Keratinocyte (primary cell): ENCODE measurements at regions not wholly inside any gene's neighbourhood (a gene's known extent, or its start where the extent isn't known, plus 50 kb on each side); places are given as distances from the start of the nearest gene placed in this dataset.

Experiments
- DNase-seq: peaks from one replicate; pipeline ENCODE4 v3.0.0-alpha.2; 2011; ENCODE audit warnings: low read depth, missing footprints, low spot score
- FAIRE-seq: peaks from 2 replicates; lab custom pipeline; 2011; peaks lifted over from hg19 to GRCh38; lab: Jason Lieb, UNC
- H2AFZ ChIP-seq: 2 replicates; pipeline ENCODE4 v1.6.0; 2012; ENCODE audit warnings: low read length, control low read depth, inconsistent platforms; ENCODE audit not compliant: control insufficient read depth
- H3K27ac ChIP-seq: 2 replicates; pipeline ENCODE4 v1.5.1; 2011; ENCODE audit warnings: low read length; ENCODE audit not compliant: control insufficient read depth, insufficient read depth
- H3K27me3 ChIP-seq: 3 replicates; pipeline ENCODE4 v1.6.0; 2011; ENCODE audit warnings: low read length; ENCODE audit not compliant: control insufficient read depth, insufficient read depth; ENCODE audit errors: extremely low read depth
- H3K36me3 ChIP-seq, 2 experiments: 2 replicates in 1 of 2; 3 replicates in 1 of 2; pipeline ENCODE4 v1.5.1; 2011; ENCODE audit warnings: low read length in 2 of 2, mild to moderate bottlenecking in 1 of 2; ENCODE audit not compliant: control insufficient read depth in 2 of 2, insufficient read depth in 2 of 2; ENCODE audit errors: extremely low read depth in 1 of 2
- H3K4me1 ChIP-seq: 3 replicates; pipeline ENCODE4 v1.5.1; 2011; ENCODE audit warnings: low read length; ENCODE audit not compliant: control insufficient read depth, insufficient read depth; ENCODE audit errors: extremely low read depth
- H3K4me2 ChIP-seq: 3 replicates; pipeline ENCODE4 v1.6.0; 2011; ENCODE audit warnings: low read depth, low read length; ENCODE audit not compliant: control insufficient read depth, insufficient read depth; ENCODE audit errors: extremely low read depth
- H3K4me3 ChIP-seq, 3 experiments: fragments of 200-600 bp in 1 of 3; sonication (generic) in 1 of 3; 2 replicates in 2 of 3; 3 replicates in 1 of 3; pipeline ENCODE4 v1.5.1; 2011 to 2016; ENCODE audit warnings: low read length in 3 of 3, mild to moderate bottlenecking in 3 of 3, control low read depth in 2 of 3, inconsistent platforms in 1 of 3, low read depth in 1 of 3, mixed read lengths in 1 of 3, mixed run types in 1 of 3, moderate library complexity in 1 of 3; ENCODE audit not compliant: control insufficient read depth in 2 of 3, insufficient read depth in 2 of 3; ENCODE audit errors: extremely low read depth in 1 of 3
- H3K79me2 ChIP-seq: 2 replicates; pipeline ENCODE4 v1.6.0; 2012; ENCODE audit warnings: low read length; ENCODE audit not compliant: control insufficient read depth, insufficient read depth
- H3K9ac ChIP-seq: 3 replicates; pipeline ENCODE4 v1.6.0; 2011; ENCODE audit warnings: low read length; ENCODE audit not compliant: control insufficient read depth, insufficient read depth; ENCODE audit errors: extremely low read depth
- H3K9me1 ChIP-seq: 3 replicates; pipeline ENCODE4 v1.6.0; 2011; ENCODE audit warnings: low read length; ENCODE audit not compliant: control insufficient read depth, insufficient read depth; ENCODE audit errors: extremely low read depth
- H3K9me3 ChIP-seq: 2 replicates; pipeline ENCODE4 v1.5.1; 2012; ENCODE audit warnings: low read depth, low read length; ENCODE audit not compliant: control insufficient read depth
- H4K20me1 ChIP-seq: 3 replicates; pipeline ENCODE4 v1.6.0; 2011; ENCODE audit warnings: low read length; ENCODE audit not compliant: control insufficient read depth, insufficient read depth; ENCODE audit errors: extremely low read depth
- CTCF ChIP-seq, 3 experiments: IDR thresholded peaks in 1 of 3; conservative IDR thresholded peaks in 1 of 3; optimal IDR thresholded peaks in 1 of 3; 2 replicates in 2 of 3; 3 replicates in 1 of 3; pipeline versions ENCODE3 to v1.5.1; 2011; ENCODE audit warnings: low read length in 3 of 3, mild to moderate bottlenecking in 3 of 3, moderate library complexity in 2 of 3, control low read depth in 1 of 3, inconsistent platforms in 1 of 3; ENCODE audit not compliant: insufficient read depth in 2 of 3; ENCODE audit errors: extremely low read depth in 1 of 3
- EZH2 ChIP-seq: IDR thresholded peaks from one replicate; pipeline ENCODE4 v1.6.1; 2012; ENCODE audit warnings: inconsistent platforms, mild to moderate bottlenecking, low read length, moderate library complexity
- dilution Hi-C: fragments of 300-500 bp; cut with MboI; formaldehyde crosslinking; loops from one replicate; pipeline ENCODE4 v1.7.0; 2020; ENCODE audit warnings: low sequenced_read_pairs; ENCODE audit not compliant: extremely low pct_ligation_motif_present

GRCh38 chr5:74017112-74017511 lies 391.1 kb downstream of the ARHGEF28 start:
- Histone ChIP-seq H3K4me1 (peaks cover 33% of the 10 kb centered on the region), H4K20me1 (no peaks in the 10 kb centered on the region), H3K9ac (peak overlapping the region; percentile 46), H2AFZ (no peak overlapping the region), H3K4me2 (peak overlapping the region; percentile 84), H3K79me2 (no peaks in the 10 kb centered on the region), H3K27ac (peak overlapping the region; percentile 93), H3K4me3 (peak overlapping the region in 2 of 3 experiments; percentile 5 to 12), H3K27me3 (no peaks in the 10 kb centered on the region), H3K9me1 (peaks cover 3% of the 10 kb centered on the region), H3K36me3 (no peaks in the 10 kb centered on the region), H3K9me3 (no peaks in the 10 kb centered on the region)
- peak in 2 of 3 experiments; percentile 27 to 30 for TF ChIP-seq CTCF (optimal IDR thresholded peaks at IDR 0.05 in 1 of 3, IDR thresholded peaks at IDR 0.05 in 1 of 3, conservative IDR thresholded peaks at IDR 0.05 in 1 of 3; ENCODE audit: extremely low read depth in 1 of 3, insufficient read depth in 2 of 3, low read length in 3 of 3)
- TF ChIP-seq EZH2, result no peak
- dilution Hi-C loops, result no loop called here
- DNase-seq (peak; percentile 94), FAIRE-seq (peak; percentile 98)

GRCh38 chr5:74016373-74016772 lies 390.4 kb downstream of the ARHGEF28 start:
- no peak for TF ChIP-seq EZH2
- TF ChIP-seq CTCF (optimal IDR thresholded peaks at IDR 0.05 in 1 of 3, IDR thresholded peaks at IDR 0.05 in 1 of 3, conservative IDR thresholded peaks at IDR 0.05 in 1 of 3; ENCODE audit: extremely low read depth in 1 of 3, insufficient read depth in 2 of 3, low read length in 3 of 3), result peak; percentile 44 to 61 (median 47)
- no peaks in the 10 kb centered on the region for H4K20me1 ChIP-seq
- no peaks in the 10 kb centered on the region for H3K9me3 ChIP-seq
- no peak overlapping the region for H3K4me3 ChIP-seq
- FAIRE-seq (no peak), DNase-seq (no peak)
- no peak overlapping the region for H2AFZ ChIP-seq
- H3K36me3 ChIP-seq, result no peaks in the 10 kb centered on the region
- dilution Hi-C loops, result no loop called here
- no peak overlapping the region for H3K9ac ChIP-seq
- no peaks in the 10 kb centered on the region for H3K79me2 ChIP-seq
- H3K4me2 ChIP-seq, result peak overlapping the region; percentile 84
- H3K27ac ChIP-seq, result peak overlapping the region; percentile 93
- H3K4me1 ChIP-seq, result peaks cover 33% of the 10 kb centered on the region
- H3K27me3 ChIP-seq, result no peaks in the 10 kb centered on the region
- H3K9me1 ChIP-seq, result peaks cover 3% of the 10 kb centered on the region
